Uterus (tissue), 2 donors: ENCODE measurements at regions not wholly inside any gene's neighbourhood (a gene's known extent, or its start where the extent isn't known, plus 50 kb on each side); places are given as distances from the start of the nearest gene placed in this dataset.

ENCODE experiments used
- POLR2A ChIP-seq, 2 donors: fragments of 450-650 bp; IDR thresholded peaks; one replicate each; pipeline ENCODE4 v1.6.1; 2016; ENCODE audit warnings: antibody characterized with exemption in 2 of 2, mild to moderate bottlenecking in 1 of 2, moderate library complexity in 1 of 2
- TF ChIP-seq, protein P1 (sequence below), 4 experiments: fragments of 200-600 bp in 2 of 4; fragments of 450-650 bp in 2 of 4; sonication (generic) in 2 of 4; IDR thresholded peaks; one replicate each; pipeline ENCODE4 v1.5.1; 2016 to 2019; ENCODE audit warnings: antibody characterized with exemption in 4 of 4, mild to moderate bottlenecking in 2 of 4, moderate library complexity in 1 of 4

GRCh38 chr12:107631715-107632114 lies 53.9 kb upstream of the PWP1 start:
- TF ChIP-seq, protein P1, sequence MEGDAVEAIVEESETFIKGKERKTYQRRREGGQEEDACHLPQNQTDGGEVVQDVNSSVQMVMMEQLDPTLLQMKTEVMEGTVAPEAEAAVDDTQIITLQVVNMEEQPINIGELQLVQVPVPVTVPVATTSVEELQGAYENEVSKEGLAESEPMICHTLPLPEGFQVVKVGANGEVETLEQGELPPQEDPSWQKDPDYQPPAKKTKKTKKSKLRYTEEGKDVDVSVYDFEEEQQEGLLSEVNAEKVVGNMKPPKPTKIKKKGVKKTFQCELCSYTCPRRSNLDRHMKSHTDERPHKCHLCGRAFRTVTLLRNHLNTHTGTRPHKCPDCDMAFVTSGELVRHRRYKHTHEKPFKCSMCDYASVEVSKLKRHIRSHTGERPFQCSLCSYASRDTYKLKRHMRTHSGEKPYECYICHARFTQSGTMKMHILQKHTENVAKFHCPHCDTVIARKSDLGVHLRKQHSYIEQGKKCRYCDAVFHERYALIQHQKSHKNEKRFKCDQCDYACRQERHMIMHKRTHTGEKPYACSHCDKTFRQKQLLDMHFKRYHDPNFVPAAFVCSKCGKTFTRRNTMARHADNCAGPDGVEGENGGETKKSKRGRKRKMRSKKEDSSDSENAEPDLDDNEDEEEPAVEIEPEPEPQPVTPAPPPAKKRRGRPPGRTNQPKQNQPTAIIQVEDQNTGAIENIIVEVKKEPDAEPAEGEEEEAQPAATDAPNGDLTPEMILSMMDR (IDR thresholded peaks at IDR 0.05): no peak
- TF ChIP-seq POLR2A (IDR thresholded peaks at IDR 0.05): no peak
